ENCODE measurements at regions not wholly inside any gene's neighbourhood (a gene's known extent, or its start where the extent isn't known, plus 50 kb on each side); places are given as distances from the start of the nearest gene placed in this dataset.

DNA sequence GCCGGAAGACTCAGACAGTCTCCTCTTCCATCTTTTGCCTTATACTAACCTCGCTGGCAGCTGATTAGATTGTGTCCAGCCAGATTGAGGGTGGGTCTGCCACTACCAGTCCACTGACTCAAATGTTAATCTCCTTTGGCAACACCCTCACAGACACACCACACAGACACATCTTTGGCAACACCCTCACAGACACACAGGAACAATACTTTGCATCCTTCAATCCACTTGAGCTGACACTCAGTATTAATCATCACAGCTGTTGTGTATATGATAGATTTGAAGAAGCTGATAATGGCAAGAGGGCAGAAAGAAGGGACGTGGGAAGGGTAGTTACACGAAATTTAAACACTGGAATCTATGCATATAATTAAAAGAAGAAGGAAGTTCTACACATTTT, 139.5 kb downstream of the ANKRD50 start:
- TF ChIP-seq, protein P1, sequence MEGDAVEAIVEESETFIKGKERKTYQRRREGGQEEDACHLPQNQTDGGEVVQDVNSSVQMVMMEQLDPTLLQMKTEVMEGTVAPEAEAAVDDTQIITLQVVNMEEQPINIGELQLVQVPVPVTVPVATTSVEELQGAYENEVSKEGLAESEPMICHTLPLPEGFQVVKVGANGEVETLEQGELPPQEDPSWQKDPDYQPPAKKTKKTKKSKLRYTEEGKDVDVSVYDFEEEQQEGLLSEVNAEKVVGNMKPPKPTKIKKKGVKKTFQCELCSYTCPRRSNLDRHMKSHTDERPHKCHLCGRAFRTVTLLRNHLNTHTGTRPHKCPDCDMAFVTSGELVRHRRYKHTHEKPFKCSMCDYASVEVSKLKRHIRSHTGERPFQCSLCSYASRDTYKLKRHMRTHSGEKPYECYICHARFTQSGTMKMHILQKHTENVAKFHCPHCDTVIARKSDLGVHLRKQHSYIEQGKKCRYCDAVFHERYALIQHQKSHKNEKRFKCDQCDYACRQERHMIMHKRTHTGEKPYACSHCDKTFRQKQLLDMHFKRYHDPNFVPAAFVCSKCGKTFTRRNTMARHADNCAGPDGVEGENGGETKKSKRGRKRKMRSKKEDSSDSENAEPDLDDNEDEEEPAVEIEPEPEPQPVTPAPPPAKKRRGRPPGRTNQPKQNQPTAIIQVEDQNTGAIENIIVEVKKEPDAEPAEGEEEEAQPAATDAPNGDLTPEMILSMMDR (conservative IDR thresholded peaks at IDR 0.05; ENCODE audit: low read length), result no peak
- DNase-seq (ENCODE audit: low read depth), result no peak
- H3K4me3 ChIP-seq (ENCODE audit: low read length), result no peak overlapping the region

DNA sequence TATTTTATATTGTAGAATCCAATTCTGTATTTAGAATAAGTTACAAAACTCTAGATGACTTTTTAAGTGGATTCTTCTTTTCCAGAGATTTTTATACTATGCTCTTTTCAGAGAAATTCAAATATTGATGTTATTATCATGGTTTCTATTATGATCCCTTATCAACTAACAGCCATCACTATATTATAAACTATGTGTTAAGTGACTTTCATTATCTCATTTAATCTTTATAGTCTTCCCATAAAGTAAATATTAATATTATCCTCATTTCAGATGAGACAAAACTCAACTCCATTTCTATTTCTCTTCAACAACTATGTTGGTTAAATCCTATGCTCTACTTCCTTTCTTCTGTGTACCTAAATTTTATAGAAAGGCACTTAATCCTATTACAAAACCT, 132.6 kb downstream of the ANKRD50 start:
- no peak for DNase-seq (ENCODE audit: low read depth)
- H3K4me3 ChIP-seq (ENCODE audit: low read length), result no peak overlapping the region
- TF ChIP-seq, protein P1 (conservative IDR thresholded peaks at IDR 0.05; ENCODE audit: low read length), result no peak

DNA sequence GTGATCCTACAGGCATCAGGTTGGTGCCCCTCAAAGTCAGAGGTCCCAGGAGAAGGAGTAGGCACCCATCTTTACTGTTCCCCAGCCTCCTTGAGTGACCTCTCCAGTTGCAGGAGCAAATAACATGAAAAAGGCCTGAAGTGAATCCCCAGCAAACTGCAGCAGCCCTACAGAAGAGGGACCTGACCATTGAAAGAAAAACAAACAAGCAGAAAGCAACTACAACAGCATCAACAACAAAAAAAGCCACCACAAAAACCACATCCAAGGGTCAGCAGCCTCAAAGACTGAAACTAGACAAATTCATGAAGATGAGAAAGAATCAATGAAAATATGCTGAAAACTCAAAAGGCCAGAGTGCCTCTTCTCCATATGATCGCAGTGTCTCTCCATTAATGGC, 128.7 kb downstream of the ANKRD50 start:
- DNase-seq (ENCODE audit: low read depth), result no peak

DNA sequence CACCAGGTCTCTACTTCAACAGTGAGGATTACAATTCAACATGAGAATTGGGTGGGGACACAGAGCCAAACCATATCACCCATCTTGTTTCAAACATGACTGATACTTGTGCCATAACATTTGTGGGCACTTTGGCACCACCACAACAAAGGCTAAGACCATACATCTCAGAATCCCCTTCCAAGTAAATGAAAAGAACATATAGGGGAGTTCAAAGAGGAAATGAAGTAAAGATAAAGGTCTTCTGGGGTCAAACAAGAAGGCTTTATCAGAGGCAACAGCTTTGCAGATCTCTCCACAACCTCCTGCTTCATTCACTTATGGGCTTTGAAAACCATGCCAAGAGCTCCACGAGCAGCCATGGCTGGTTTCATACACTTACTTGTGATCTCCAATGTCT, 122.7 kb downstream of the ANKRD50 start:
- TF ChIP-seq, protein P1 (conservative IDR thresholded peaks at IDR 0.05; ENCODE audit: low read length), result no peak
- no peak overlapping the region for H3K4me3 ChIP-seq (ENCODE audit: low read length)
- no peak for DNase-seq (ENCODE audit: low read depth)

More for the DNA sequence above, 128.7 kb downstream of the ANKRD50 start:
- TF ChIP-seq, protein P1 (conservative IDR thresholded peaks at IDR 0.05; ENCODE audit: low read length), result no peak
- no peak overlapping the region for H3K4me3 ChIP-seq (ENCODE audit: low read length)

DNA sequence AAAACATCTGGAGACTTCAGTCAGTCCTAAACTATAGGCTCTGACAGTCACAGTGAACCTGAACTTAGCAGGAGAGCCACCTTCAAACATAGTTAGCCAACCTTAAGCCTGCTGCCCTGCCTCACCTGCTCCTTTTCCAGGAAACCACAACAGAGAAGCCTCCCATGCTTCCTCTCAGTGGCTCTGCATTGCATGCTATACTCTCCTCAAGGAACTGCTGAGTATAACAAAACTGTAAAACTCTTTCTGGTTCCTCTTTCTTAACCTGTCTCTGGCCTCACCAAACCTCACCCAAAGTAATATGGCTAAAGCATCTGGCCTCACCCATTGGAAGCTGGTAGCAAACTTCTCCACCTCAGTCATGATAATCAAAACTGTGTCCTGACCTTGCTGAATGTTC, 122.1 kb downstream of the ANKRD50 start:
- no peak for DNase-seq (ENCODE audit: low read depth)
- TF ChIP-seq, protein P1 (conservative IDR thresholded peaks at IDR 0.05; ENCODE audit: low read length), result no peak
- H3K4me3 ChIP-seq (ENCODE audit: low read length), result no peak overlapping the region

DNA sequence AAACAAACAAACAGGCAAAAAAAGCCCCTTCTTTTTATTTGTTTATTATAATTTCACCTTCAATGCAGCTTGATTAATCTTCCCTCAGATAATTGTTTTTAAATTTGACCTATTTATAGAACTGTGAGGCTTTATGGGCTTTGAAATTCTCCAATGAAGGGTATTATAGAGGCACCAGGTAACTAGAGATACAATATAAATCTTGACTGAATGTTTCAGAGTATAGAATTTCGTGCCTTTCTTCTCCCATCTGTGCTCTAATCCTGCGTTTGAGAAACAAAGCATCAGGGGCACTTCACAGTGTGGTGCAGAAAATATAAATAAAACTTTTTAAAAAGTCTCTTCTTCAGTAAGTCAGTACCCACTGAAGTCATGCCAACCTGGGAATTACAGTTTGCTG, 120.9 kb downstream of the ANKRD50 start:
- DNase-seq (ENCODE audit: low read depth), result no peak
- TF ChIP-seq, protein P1 (conservative IDR thresholded peaks at IDR 0.05; ENCODE audit: low read length), result no peak

DNA sequence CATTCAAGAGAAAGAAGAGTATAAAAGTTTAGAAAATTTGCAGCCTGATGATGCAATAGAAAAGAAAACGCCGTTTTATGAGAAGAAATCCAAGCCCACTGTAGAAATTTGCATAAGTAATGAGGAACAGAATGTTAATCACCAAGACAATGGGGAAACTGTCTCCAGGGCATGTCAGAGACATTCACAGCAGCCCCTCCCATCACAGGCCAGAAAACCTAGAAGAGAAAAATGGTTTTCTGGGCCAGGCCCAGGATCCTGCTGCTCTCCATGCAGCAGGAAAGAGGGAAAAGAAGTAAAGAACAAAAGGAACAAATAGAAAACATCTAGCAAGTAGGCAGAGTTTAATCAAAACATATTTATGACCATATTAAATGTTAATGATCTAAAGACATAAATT, 119.0 kb downstream of the ANKRD50 start:
- DNase-seq (ENCODE audit: low read depth), result no peak
- TF ChIP-seq, protein P1 (conservative IDR thresholded peaks at IDR 0.05; ENCODE audit: low read length), result no peak
- H3K4me3 ChIP-seq (ENCODE audit: low read length), result no peak overlapping the region

More for the DNA sequence above, 120.9 kb downstream of the ANKRD50 start:
- no peak overlapping the region for H3K4me3 ChIP-seq (ENCODE audit: low read length)
